MG63 (cell line): ENCODE measurements at regions not wholly inside any gene's neighbourhood (a gene's known extent, or its start where the extent isn't known, plus 50 kb on each side); places are given as distances from the start of the nearest gene placed in this dataset.

ENCODE experiments used
- DNase-seq: peaks from one replicate; pipeline ENCODE4 v3.0.0-alpha.2; 2020
- H3K27me3 ChIP-seq: fragments of 250-450 bp; sonication (Bioruptor Pico); 2 replicates; pipeline ENCODE4 v1.5.1; 2020; ENCODE audit warnings: mild to moderate bottlenecking, moderate library complexity
- H3K36me3 ChIP-seq: fragments of 250-450 bp; sonication (Bioruptor Pico); 2 replicates; pipeline ENCODE4 v1.5.1; 2020; ENCODE audit warnings: mild to moderate bottlenecking, moderate library complexity
- H3K4me3 ChIP-seq: fragments of 250-450 bp; sonication (Bioruptor Pico); 2 replicates; pipeline ENCODE4 v1.5.1; 2020; ENCODE audit warnings: mild to moderate bottlenecking, moderate library complexity
- H3K9me3 ChIP-seq: fragments of 250-450 bp; sonication (Bioruptor Pico); 2 replicates; pipeline ENCODE4 v1.5.1; 2020; ENCODE audit warnings: mild to moderate bottlenecking, moderate library complexity

- DNase-seq, result no peak
- peaks cover 16% of the 10 kb centered on the region for H3K27me3 ChIP-seq
These were observed 78.4 kb downstream of the RNASET2 start for GRCh38 chr6:166877906-166878305.

GRCh38 chr6:166877349-166877748, 79.0 kb downstream of the RNASET2 start:
- no peak for DNase-seq
- Histone ChIP-seq H3K4me3 (no peak overlapping the region), H3K9me3 (no peaks in the 10 kb centered on the region), H3K27me3 (peaks cover 16% of the 10 kb centered on the region), H3K36me3 (no peaks in the 10 kb centered on the region)

More at GRCh38 chr6:166877906-166878305, 78.4 kb downstream of the RNASET2 start:
- Histone ChIP-seq H3K4me3 (no peak overlapping the region), H3K36me3 (no peaks in the 10 kb centered on the region), H3K9me3 (no peaks in the 10 kb centered on the region)

GRCh38 chr6:166872531-166873009, 83.8 kb downstream of the RNASET2 start:
- H3K4me3 ChIP-seq, result no peak overlapping the region
- H3K27me3 ChIP-seq, result peaks cover 16% of the 10 kb centered on the region
- no peaks in the 10 kb centered on the region for H3K9me3 ChIP-seq
- DNase-seq, result no peak
- no peaks in the 10 kb centered on the region for H3K36me3 ChIP-seq

DNA sequence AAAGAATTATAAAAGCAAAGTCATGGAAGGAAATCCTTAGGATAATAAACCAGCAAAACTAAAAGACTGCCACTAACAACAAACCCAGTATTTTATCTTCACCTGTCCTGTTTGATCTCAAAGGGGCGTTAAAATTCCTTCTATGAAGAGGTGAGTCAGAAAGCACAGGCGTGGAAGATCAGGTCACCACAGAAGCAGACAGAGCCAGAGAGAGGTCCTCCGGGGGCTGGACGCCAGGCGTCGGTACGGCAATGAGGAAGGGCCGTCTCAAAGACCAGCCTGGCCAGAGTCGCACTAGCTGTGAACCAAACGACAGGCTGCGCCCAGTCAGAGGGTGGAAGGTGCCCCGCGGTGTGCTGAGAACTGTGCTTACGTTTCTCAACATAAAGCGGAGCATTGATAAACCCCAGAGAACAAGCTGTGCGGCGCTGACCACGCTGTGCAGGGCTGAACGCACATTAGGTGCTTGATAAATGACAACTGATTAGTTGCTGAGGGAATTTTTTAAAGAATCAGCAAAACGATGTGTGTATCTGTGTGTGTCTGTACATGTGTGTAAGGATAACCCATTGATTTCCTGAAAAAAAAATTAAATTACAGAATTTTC, 85.6 kb downstream of the RNASET2 start:
- DNase-seq, result no peak
- Histone ChIP-seq H3K4me3 (no peak overlapping the region), H3K36me3 (no peaks in the 10 kb centered on the region), H3K27me3 (peaks cover 12% of the 10 kb centered on the region), H3K9me3 (no peaks in the 10 kb centered on the region)

GRCh38 chr6:166866839-166867637, 89.3 kb downstream of the RNASET2 start:
- no peak for DNase-seq

GRCh38 chr6:166864333-166864732, 92.0 kb downstream of the RNASET2 start:
- H3K36me3 ChIP-seq, result no peaks in the 10 kb centered on the region
- H3K9me3 ChIP-seq, result no peaks in the 10 kb centered on the region
- no peak for DNase-seq
- peaks cover 16% of the 10 kb centered on the region for H3K27me3 ChIP-seq
- no peak overlapping the region for H3K4me3 ChIP-seq

More at GRCh38 chr6:166866839-166867637, 89.3 kb downstream of the RNASET2 start:
- Histone ChIP-seq H3K27me3 (peaks cover 5% of the 10 kb centered on the region), H3K4me3 (no peak overlapping the region), H3K36me3 (no peaks in the 10 kb centered on the region), H3K9me3 (no peaks in the 10 kb centered on the region)

DNA sequence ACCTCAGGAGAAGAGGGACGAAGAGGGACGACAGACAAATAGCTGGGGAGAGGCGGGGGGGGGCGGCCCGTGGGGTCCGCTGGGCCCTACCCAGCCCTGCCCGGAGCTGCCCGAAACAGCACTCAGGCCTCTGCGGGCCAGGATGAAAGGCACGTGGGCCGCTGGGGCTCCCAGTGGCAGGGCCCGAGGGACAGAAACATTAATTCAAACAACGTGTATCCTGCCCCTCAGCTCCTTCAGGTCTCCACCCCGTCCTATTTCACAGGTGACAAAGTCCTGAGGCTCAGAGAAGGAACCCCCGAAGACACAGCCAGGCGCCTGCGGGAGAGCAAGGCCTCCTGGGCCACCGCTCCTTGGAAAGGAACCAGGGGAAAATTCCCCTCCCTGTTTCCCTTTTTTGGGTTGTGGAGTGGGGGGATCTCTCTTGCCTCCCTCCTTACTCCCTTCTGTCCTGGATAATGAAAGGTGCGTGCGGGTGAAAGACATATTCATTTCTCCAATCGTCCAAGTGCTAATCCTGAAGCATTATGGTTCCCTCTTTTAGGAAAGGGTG, 93.3 kb downstream of the RNASET2 start:
- Histone ChIP-seq H3K27me3 (peaks cover 16% of the 10 kb centered on the region), H3K36me3 (no peaks in the 10 kb centered on the region), H3K4me3 (no peak overlapping the region), H3K9me3 (no peaks in the 10 kb centered on the region)
- no peak for DNase-seq

GRCh38 chr6:166862287-166862977, 93.9 kb downstream of the RNASET2 start:
- H3K4me3 ChIP-seq, result no peak overlapping the region
- no peaks in the 10 kb centered on the region for H3K36me3 ChIP-seq
- no peak for DNase-seq
- H3K27me3 ChIP-seq, result peaks cover 16% of the 10 kb centered on the region
- H3K9me3 ChIP-seq, result no peaks in the 10 kb centered on the region

GRCh38 chr6:166861961-166862286, 94.4 kb downstream of the RNASET2 start:
- Histone ChIP-seq H3K9me3 (no peaks in the 10 kb centered on the region), H3K4me3 (no peak overlapping the region), H3K36me3 (no peaks in the 10 kb centered on the region), H3K27me3 (peaks cover 16% of the 10 kb centered on the region)
- DNase-seq, result no peak

GRCh38 chr6:166861304-166861703, 95.0 kb downstream of the RNASET2 start:
- no peak overlapping the region for H3K4me3 ChIP-seq
- H3K27me3 ChIP-seq, result peaks cover 16% of the 10 kb centered on the region
- no peaks in the 10 kb centered on the region for H3K36me3 ChIP-seq
- H3K9me3 ChIP-seq, result no peaks in the 10 kb centered on the region
- DNase-seq, result no peak

DNA sequence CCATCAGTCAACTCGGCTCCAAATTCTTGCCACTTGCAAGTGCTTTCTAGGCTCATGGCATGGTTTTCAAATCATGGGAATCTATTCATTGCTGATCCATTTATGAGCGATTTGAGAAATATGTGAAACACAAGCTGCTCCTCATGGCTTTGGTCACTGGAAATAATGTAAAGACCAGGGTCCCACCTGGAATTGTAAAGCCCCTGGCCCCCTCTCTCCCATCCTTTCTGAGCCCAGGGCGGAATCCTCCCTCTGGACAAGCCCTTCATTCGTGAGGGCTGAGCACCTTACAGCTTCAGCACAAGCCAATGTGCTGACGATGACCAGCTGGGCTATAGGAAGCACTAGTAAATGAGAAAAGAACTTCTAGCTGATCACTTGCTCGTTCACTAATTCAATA, 96.0 kb downstream of the RNASET2 start:
- Histone ChIP-seq H3K4me3 (no peak overlapping the region), H3K27me3 (peaks cover 16% of the 10 kb centered on the region), H3K9me3 (no peaks in the 10 kb centered on the region), H3K36me3 (no peaks in the 10 kb centered on the region)
- DNase-seq, result no peak

DNA sequence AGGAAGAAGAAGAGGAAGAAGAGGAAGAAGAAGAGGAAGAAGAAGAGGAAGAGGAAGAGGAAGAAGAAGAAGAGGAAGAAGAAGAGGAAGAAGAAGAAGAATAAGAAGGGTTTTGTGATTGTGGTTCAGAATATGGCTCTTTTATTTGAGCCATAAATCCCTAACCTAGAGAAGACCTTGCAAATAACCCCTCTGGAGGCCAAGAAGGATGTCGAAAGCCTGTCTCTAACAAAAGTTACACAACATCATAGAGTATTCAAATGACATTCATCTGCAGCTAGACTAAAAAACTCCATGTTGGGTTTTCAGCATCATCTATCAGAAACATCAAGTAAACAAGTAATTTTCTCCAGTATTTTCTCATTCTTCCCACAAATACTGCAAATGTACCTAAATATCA, 100.9 kb downstream of the RNASET2 start:
- Histone ChIP-seq H3K4me3 (no peak overlapping the region), H3K36me3 (no peaks in the 10 kb centered on the region), H3K9me3 (no peaks in the 10 kb centered on the region), H3K27me3 (no peaks in the 10 kb centered on the region)
- no peak for DNase-seq

GRCh38 chr6:166853371-166854325, 102.7 kb downstream of the RNASET2 start:
- DNase-seq, result no peak

DNA sequence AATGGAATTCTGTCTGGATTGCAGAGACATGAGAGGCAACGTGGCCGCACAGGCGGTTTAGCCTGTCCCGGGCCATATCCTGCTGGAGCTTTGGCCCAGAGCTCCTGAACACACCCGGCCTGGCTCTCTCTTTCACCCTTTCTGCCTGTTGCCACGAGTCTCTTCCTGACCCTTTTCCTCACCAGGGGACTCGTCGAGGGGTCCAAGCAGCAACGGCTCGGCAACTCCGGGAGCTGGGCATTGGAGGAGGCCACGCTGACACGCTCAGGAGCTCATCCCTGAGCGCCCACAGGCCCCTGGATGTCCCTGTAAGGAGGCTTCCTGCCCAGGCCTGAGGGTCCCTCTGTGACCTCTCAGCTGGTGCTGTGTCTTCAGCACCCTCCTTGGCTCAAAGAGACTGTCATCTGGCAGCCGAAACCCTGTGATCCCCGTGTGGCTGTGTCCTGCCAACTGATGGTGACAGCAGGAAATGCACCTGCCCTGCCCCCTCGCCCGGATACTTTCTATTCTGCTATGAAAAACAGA, 103.8 kb downstream of the RNASET2 start:
- Histone ChIP-seq H3K9me3 (no peaks in the 10 kb centered on the region), H3K27me3 (no peaks in the 10 kb centered on the region), H3K4me3 (no peak overlapping the region), H3K36me3 (no peaks in the 10 kb centered on the region)
- no peak for DNase-seq

More at GRCh38 chr6:166853371-166854325, 102.7 kb downstream of the RNASET2 start:
- Histone ChIP-seq H3K36me3 (no peaks in the 10 kb centered on the region), H3K27me3 (no peaks in the 10 kb centered on the region), H3K9me3 (no peaks in the 10 kb centered on the region), H3K4me3 (no peak overlapping the region)

GRCh38 chr6:166851911-166852310, 104.4 kb downstream of the RNASET2 start:
- DNase-seq, result no peak
- Histone ChIP-seq H3K27me3 (no peaks in the 10 kb centered on the region), H3K9me3 (no peaks in the 10 kb centered on the region), H3K36me3 (no peaks in the 10 kb centered on the region), H3K4me3 (no peak overlapping the region)

GRCh38 chr6:166851426-166851825, 104.9 kb downstream of the RNASET2 start:
- H3K4me3 ChIP-seq, result no peak overlapping the region
- H3K27me3 ChIP-seq, result no peaks in the 10 kb centered on the region
- no peak for DNase-seq
- H3K9me3 ChIP-seq, result no peaks in the 10 kb centered on the region
- H3K36me3 ChIP-seq, result no peaks in the 10 kb centered on the region
